Stimulated activated memory B cell treated with anti-CD40 and anti-IgM and Interleukin-4, amounts not matched to agents 10 μg/mL and 1 μg/mL and 100 μg/mL, for 72 hours (primary cell): ENCODE measurements at regions not wholly inside any gene's neighbourhood (a gene's known extent, or its start where the extent isn't known, plus 50 kb on each side); places are given as distances from the start of the nearest gene placed in this dataset.

Source experiments
- ATAC-seq: fragments of 150-1000 bp; cut with Tn5 transposase; 2 replicates; pipeline ENCODE4 v1.10.0; 2021
- H3K27ac Mint-ChIP-seq: one replicate; pipeline ENCODE4 v1.8.0; 2022; ENCODE audit warnings: mild to moderate bottlenecking, mixed read lengths
- H3K27me3 Mint-ChIP-seq: one replicate; pipeline ENCODE4 v1.8.0; 2022; ENCODE audit warnings: mixed read lengths
- H3K36me3 Mint-ChIP-seq: one replicate; pipeline ENCODE4 v1.8.0; 2022; ENCODE audit warnings: mixed read lengths
- H3K4me1 Mint-ChIP-seq: one replicate; pipeline ENCODE4 v1.8.0; 2022; ENCODE audit warnings: mixed read lengths
- H3K4me3 Mint-ChIP-seq: one replicate; pipeline ENCODE4 v1.8.0; 2022; ENCODE audit warnings: mild to moderate bottlenecking, moderate library complexity, mixed read lengths
- H3K9me3 Mint-ChIP-seq: one replicate; pipeline ENCODE4 v1.8.0; 2022; ENCODE audit warnings: mixed read lengths

- ATAC-seq: no peak
- Mint-ChIP-seq H3K4me3 (peak overlapping the region; percentile 91), H3K27me3 (no peaks in the 10 kb centered on the region), H3K36me3 (no peaks in the 10 kb centered on the region), H3K27ac (peak overlapping the region; percentile 89), H3K4me1 (peaks cover 11% of the 10 kb centered on the region), H3K9me3 (no peaks in the 10 kb centered on the region)
These were observed 59.8 kb upstream of the WNT7B start for GRCh38 chr22:46036558-46037408.

- no peaks in the 10 kb centered on the region for H3K36me3 Mint-ChIP-seq
- no peak overlapping the region for H3K4me3 Mint-ChIP-seq
These were observed 61.2 kb upstream of the WNT7B start for GRCh38 chr22:46038174-46038487.

GRCh38 chr22:46038516-46039430 is 61.8 kb upstream of the WNT7B start:
- Mint-ChIP-seq H3K36me3 (no peaks in the 10 kb centered on the region), H3K9me3 (no peaks in the 10 kb centered on the region), H3K4me1 (peaks cover 14% of the 10 kb centered on the region), H3K27me3 (no peaks in the 10 kb centered on the region), H3K4me3 (no peak overlapping the region), H3K27ac (no peak overlapping the region)
- ATAC-seq: no peak

More at GRCh38 chr22:46038174-46038487, 61.2 kb upstream of the WNT7B start:
- H3K9me3 Mint-ChIP-seq: no peaks in the 10 kb centered on the region
- no peaks in the 10 kb centered on the region for H3K27me3 Mint-ChIP-seq
- no peak for ATAC-seq
- H3K4me1 Mint-ChIP-seq: peaks cover 11% of the 10 kb centered on the region
- no peak overlapping the region for H3K27ac Mint-ChIP-seq

- Mint-ChIP-seq H3K27me3 (no peaks in the 10 kb centered on the region), H3K27ac (no peak overlapping the region), H3K4me1 (peaks cover 22% of the 10 kb centered on the region), H3K4me3 (no peak overlapping the region), H3K36me3 (no peaks in the 10 kb centered on the region), H3K9me3 (no peaks in the 10 kb centered on the region)
- ATAC-seq: no peak
These were observed 62.6 kb upstream of the WNT7B start for GRCh38 chr22:46039535-46039934.

DNA sequence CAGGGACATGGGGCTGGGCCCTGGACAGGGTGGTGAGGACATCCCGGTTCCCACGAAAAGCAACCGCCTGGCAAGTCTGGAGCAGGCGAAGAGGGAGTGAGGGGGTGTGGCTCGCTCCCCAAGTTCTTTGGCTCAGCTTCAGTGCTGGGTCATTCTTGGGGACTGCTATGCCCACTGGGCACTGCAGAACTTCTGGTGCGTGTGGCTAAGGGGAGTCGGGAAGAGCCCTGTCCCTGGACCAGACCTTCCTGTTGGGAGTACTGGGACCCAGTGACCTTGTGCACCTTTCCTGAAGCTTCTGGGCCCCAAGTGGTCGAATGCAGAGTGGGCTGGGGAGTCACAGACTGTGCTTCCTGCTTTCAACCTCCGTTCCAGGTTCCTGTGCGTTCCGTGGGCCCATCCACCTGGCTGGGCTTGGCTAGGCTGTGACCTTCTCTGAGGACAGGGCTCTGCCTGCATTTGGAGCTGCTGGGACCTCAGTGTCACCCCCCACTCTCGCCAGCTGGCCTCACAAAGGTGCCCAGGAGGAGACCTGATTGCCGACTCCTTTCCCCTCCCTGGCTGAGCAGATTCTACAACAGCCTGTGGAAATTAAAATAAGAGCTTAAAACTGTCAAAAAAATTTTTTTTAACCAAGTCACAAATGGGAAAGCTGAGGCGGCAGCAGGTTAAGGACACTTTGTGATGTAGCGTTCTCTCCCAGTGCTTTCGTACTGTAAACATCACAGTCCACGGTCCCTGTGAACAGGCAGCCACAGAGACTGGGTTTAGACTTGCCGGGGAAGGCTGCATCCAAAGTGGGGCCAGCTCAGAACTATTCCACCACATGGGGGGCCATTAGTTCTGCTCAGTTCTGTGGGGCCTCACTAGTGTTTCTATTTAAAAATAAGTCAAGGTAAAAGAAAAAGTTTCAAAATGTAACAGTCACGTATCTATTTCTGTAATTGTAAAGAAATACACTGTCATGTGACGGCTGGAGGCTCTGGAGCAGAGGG is 63.8 kb upstream of the WNT7B start:
- H3K36me3 Mint-ChIP-seq: no peaks in the 10 kb centered on the region
- H3K4me1 Mint-ChIP-seq: peaks cover 29% of the 10 kb centered on the region
- H3K9me3 Mint-ChIP-seq: no peaks in the 10 kb centered on the region
- no peaks in the 10 kb centered on the region for H3K27me3 Mint-ChIP-seq
- no peak for ATAC-seq
- no peak overlapping the region for H3K4me3 Mint-ChIP-seq
- peak overlapping the region; percentile 37 for H3K27ac Mint-ChIP-seq

DNA sequence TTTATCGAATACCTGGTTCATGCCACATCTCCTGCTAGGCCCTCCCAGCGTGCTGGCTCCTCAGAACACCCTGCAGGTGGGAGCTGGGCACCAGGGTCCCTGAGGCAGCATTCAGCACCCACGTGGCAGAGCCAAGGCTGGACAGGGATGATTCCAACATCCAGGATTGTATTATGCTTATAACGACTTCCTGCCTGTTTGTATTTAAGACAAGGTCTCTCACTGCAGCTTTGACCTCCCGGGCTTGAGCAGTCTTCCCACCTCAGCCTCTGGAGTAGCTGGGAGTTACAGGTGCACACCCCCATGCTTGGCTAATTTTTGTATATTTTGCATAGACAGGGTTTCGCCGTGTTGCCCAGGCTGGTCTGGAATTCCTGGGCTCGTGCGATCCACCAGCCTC is 64.7 kb upstream of the WNT7B start:
- Mint-ChIP-seq H3K4me3 (no peak overlapping the region), H3K27me3 (no peaks in the 10 kb centered on the region), H3K36me3 (no peaks in the 10 kb centered on the region), H3K4me1 (peaks cover 34% of the 10 kb centered on the region), H3K27ac (peak overlapping the region; percentile 37), H3K9me3 (no peaks in the 10 kb centered on the region)
- ATAC-seq: no peak

GRCh38 chr22:46042786-46043185 is 65.8 kb upstream of the WNT7B start:
- Mint-ChIP-seq H3K27ac (no peak overlapping the region), H3K27me3 (no peaks in the 10 kb centered on the region), H3K4me1 (peaks cover 38% of the 10 kb centered on the region), H3K36me3 (no peaks in the 10 kb centered on the region), H3K9me3 (no peaks in the 10 kb centered on the region), H3K4me3 (no peak overlapping the region)
- ATAC-seq: no peak

- Mint-ChIP-seq H3K27me3 (no peaks in the 10 kb centered on the region), H3K4me3 (peak overlapping the region; percentile 87), H3K36me3 (no peaks in the 10 kb centered on the region), H3K4me1 (peaks cover 43% of the 10 kb centered on the region), H3K9me3 (no peaks in the 10 kb centered on the region), H3K27ac (peak overlapping the region; percentile 91)
- ATAC-seq: no peak
These were observed 66.4 kb upstream of the WNT7B start for GRCh38 chr22:46043339-46043738.

DNA sequence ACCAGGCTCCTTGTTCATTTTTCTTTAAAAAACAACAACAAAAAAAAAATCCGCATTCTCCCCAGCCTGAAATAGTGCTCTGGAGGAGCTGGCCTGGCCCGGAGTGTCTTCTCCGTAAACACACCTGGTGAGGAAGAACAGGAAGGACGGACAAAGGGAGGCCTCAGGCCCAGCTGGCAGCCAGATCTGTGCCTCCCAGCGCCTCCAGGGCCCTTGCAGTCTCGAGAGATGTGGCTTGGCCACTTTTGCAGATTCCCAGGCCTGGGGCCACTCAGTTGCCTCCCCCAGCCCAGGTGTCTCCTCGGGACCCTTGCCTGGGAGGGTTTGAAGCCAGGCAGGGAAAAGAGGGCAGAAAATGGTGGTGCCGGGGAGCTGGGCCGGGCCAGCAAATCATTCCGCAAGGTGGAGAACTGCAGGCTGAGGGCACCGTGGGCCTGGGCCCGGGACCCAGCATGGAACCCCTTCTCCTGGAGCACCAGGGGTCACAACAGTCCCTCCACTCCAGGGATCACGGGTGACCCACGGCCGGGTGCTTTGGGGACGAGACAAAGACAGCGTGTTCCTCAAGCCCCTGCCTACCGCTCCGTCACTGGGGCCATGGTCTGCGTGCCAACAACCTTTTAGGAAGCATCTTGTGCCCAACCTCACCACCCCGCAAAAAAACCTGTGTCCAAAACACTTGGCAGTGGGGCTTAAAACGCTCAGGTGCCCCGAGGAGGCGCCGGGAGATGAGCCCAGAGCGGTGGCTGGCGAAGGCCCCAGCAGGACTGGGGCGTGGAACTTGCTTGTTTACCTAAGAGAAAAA is 67.1 kb upstream of the WNT7B start:
- H3K4me1 Mint-ChIP-seq: peaks cover 43% of the 10 kb centered on the region
- peak overlapping the region; percentile 87 for H3K4me3 Mint-ChIP-seq
- peak overlapping the region; percentile 91 for H3K27ac Mint-ChIP-seq
- peak; percentile 35 for ATAC-seq
- no peaks in the 10 kb centered on the region for H3K9me3 Mint-ChIP-seq
- H3K27me3 Mint-ChIP-seq: no peaks in the 10 kb centered on the region
- no peaks in the 10 kb centered on the region for H3K36me3 Mint-ChIP-seq

DNA sequence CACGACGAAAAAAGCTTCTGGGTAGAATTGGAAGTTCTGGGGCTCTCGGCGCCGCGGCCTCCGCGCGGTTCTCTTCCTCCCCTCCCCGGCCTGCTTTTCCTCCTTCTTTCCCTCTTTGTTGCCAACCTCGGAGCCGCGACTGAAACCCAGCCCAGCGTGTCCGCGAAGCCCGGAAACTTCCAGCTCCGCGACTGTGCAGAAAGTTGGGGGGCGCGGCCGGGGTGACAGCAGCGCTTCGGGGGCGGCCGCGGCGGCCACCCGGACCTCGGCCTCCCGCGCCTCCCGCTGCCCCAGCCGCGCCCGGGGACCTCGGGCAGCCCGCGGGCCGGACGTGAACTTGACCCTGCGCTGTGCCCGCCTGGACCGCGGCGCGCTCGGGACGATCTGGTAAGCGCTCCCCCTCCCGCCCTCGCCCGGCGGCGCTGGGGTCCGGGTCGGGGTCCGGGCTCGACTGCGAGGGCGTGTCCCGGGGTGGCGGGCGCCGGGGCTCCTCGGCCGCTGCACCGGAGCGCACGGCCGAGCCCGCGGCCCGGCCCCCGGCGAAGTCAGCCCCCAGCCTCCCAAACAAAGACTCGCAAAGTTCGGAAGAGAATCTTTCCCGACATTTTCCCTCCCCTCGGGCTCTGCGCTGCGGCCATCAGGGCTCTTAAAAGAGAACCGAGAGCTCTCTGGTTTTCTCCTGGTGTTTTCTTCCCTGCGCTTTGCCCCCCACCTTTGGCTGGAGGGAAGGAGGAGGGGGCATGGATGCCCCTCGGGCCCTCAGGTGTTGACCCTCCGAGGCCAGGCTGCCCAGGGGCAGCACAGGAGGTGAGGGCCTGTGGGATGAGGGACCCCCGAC is 67.9 kb upstream of the WNT7B start:
- ATAC-seq: peak; percentile 58
- Mint-ChIP-seq H3K36me3 (no peaks in the 10 kb centered on the region), H3K4me3 (peak overlapping the region; percentile 87), H3K27me3 (no peaks in the 10 kb centered on the region), H3K27ac (peak overlapping the region; percentile 91), H3K4me1 (peaks cover 46% of the 10 kb centered on the region), H3K9me3 (no peaks in the 10 kb centered on the region)

- no peaks in the 10 kb centered on the region for H3K36me3 Mint-ChIP-seq
- H3K4me1 Mint-ChIP-seq: peaks cover 49% of the 10 kb centered on the region
- H3K27ac Mint-ChIP-seq: peak overlapping the region; percentile 91
- ATAC-seq: no peak
- H3K4me3 Mint-ChIP-seq: peak overlapping the region; percentile 72
- no peaks in the 10 kb centered on the region for H3K27me3 Mint-ChIP-seq
- H3K9me3 Mint-ChIP-seq: no peaks in the 10 kb centered on the region
These were observed 68.7 kb upstream of the WNT7B start for GRCh38 chr22:46045459-46046298.

- no peak overlapping the region for H3K4me3 Mint-ChIP-seq
- no peak for ATAC-seq
- no peaks in the 10 kb centered on the region for H3K9me3 Mint-ChIP-seq
- H3K36me3 Mint-ChIP-seq: no peaks in the 10 kb centered on the region
- peaks cover 55% of the 10 kb centered on the region for H3K4me1 Mint-ChIP-seq
- no peaks in the 10 kb centered on the region for H3K27me3 Mint-ChIP-seq
- H3K27ac Mint-ChIP-seq: peak overlapping the region; percentile 91
These were observed 69.3 kb upstream of the WNT7B start for GRCh38 chr22:46046299-46046685.

- no peak overlapping the region for H3K4me3 Mint-ChIP-seq
- no peak for ATAC-seq
- H3K9me3 Mint-ChIP-seq: no peaks in the 10 kb centered on the region
- peak overlapping the region; percentile 91 for H3K27ac Mint-ChIP-seq
- no peaks in the 10 kb centered on the region for H3K36me3 Mint-ChIP-seq
- no peaks in the 10 kb centered on the region for H3K27me3 Mint-ChIP-seq
- H3K4me1 Mint-ChIP-seq: peaks cover 59% of the 10 kb centered on the region
These were observed 70.3 kb upstream of the WNT7B start for GRCh38 chr22:46047226-46047625.
